Fibroblast of villous mesenchyme (primary cell): ENCODE measurements at regions not wholly inside any gene's neighbourhood (a gene's known extent, or its start where the extent isn't known, plus 50 kb on each side); places are given as distances from the start of the nearest gene placed in this dataset.

Source experiments
- DNase-seq: peaks from one replicate; pipeline ENCODE4 v3.0.0-alpha.2; 2010; ENCODE audit warnings: low read depth
- H3K4me3 ChIP-seq: 2 replicates; pipeline ENCODE4 v1.5.1; 2011; ENCODE audit warnings: low read depth, mild to moderate bottlenecking, low read length
- CTCF ChIP-seq: IDR thresholded peaks from 2 replicates; pipeline ENCODE4 v1.5.1; 2012; ENCODE audit warnings: low read depth, mild to moderate bottlenecking, low read length; ENCODE audit not compliant: insufficient read depth

GRCh38 chr16:54431997-54432896, 145.7 kb upstream of the IRX3 start:
- DNase-seq: no peak
- H3K4me3 ChIP-seq: no peak overlapping the region
- TF ChIP-seq CTCF: no peak

DNA sequence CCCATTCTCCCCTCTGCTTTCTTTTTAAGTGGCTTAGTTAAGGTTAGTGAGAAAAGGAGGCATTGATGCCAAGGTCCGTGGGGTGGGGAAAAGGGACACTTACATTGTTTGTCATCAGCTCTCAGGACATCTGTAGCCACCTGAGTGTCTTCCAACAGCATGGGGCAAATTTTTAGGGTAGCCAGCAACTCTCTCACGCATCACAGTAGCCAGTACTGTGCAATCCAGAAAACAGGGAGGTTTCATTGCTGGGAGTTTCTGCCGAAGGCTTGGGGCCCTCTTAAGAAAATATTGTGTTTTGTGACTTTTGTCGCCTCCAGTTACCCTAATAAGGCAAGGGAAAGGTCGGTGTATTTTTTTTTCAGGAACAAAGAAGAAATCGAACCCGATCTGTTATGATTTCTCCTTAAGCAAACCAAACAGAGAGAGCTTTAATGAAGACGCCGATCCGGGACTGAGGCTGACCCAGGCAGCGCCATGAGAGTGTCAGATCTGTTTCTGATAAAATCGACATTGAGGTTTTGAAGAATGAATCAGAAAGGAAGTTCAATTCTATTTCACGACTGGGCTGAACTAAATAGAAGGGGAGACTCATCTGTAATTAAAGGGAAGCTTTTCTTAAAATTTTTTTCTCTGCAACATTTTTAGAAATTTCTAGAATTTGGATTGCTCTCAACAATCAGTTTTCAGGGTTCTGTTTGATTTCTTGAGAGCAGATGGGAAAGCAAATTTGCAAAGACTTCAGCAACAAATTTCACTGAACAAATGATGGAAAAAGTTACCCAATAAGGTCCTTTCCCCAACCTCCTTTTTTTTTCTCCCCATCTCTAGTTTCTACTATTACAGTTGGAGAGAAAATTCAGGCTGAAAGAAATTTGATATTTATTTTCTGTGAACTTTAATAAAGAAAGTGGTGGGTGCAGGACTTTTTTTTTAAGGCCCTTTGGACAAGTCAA, 144.7 kb upstream of the IRX3 start:
- DNase-seq: peak; percentile 38
- no peak overlapping the region for H3K4me3 ChIP-seq
- no peak for TF ChIP-seq CTCF

GRCh38 chr16:54430491-54431030, 144.0 kb upstream of the IRX3 start:
- no peak for TF ChIP-seq CTCF
- peak; percentile 77 for DNase-seq
- no peak overlapping the region for H3K4me3 ChIP-seq

DNA sequence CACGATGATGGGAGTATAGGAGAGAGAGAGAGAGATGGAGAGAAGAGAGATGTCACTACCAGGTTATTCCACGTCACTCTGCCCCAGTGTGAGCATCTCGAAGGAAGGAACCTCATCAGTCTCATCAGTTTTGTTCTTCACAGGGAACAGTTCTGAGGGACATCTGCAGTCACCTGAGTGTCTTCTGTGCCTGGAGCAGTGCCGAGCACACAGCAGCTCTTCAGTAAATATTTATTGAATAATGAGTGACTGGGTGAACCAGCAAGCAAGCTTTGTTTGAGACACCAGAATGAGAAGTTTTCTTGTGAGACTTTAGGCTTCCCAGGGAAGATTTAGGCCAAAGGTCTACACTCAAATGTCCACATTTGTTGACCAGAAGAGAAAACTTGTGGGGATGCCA, 142.4 kb upstream of the IRX3 start:
- no peak for DNase-seq
- H3K4me3 ChIP-seq: no peak overlapping the region
- TF ChIP-seq CTCF: no peak

DNA sequence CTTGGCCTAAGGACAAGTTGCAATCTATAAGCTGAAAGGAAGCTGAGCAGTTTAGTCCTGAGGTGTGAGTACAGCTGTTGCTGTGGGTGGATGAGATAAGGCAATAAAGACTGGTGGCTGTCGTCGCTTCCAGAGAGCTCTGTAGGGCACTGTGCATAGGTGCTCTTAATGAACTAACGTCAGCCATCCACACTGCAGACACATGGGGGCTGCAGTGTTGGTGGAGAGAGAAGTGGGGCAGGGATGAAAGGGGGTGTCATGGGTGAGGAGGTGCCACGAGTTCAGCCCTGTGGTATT, 139.9 kb upstream of the IRX3 start:
- DNase-seq: no peak
- no peak for TF ChIP-seq CTCF
- no peak overlapping the region for H3K4me3 ChIP-seq

GRCh38 chr16:54425681-54426552, 139.3 kb upstream of the IRX3 start:
- H3K4me3 ChIP-seq: no peak overlapping the region
- DNase-seq: no peak

More at GRCh38 chr16:54425681-54426552, 139.3 kb upstream of the IRX3 start:
- TF ChIP-seq CTCF: no peak
